SH-SY5Y (cell line): ENCODE measurements at regions not wholly inside any gene's neighbourhood (a gene's known extent, or its start where the extent isn't known, plus 50 kb on each side); places are given as distances from the start of the nearest gene placed in this dataset.

Experiments
- GATA2 ChIP-seq: IDR thresholded peaks from 2 replicates; pipeline ENCODE4 v1.6.1; 2011; ENCODE audit warnings: mild to moderate bottlenecking, low read depth, low read length
- GATA3 ChIP-seq: IDR thresholded peaks from 2 replicates; pipeline ENCODE4 v1.6.1; 2011; ENCODE audit warnings: low read depth, mild to moderate bottlenecking, low read length, moderate library complexity

- no peak for TF ChIP-seq GATA2
- no peak for TF ChIP-seq GATA3
Measured at GRCh38 chr2:146764301-146764700, 1080.5 kb upstream of the ACVR2A start.
